HG03159 (cell line): ENCODE measurements at regions not wholly inside any gene's neighbourhood (a gene's known extent, or its start where the extent isn't known, plus 50 kb on each side); places are given as distances from the start of the nearest gene placed in this dataset.
"Not testable (repeated sequence)": the region's sequence is repeated elsewhere in the genome, so short reads cannot be mapped to it uniquely, and the experiment has no call there.

Experiments
- ATAC-seq: cut with Tn5 transposase; IDR thresholded peaks from one replicate; pipeline ENCODE4 v1.9.1; 2021; ENCODE audit warnings: mild to moderate bottlenecking, moderate library complexity; ENCODE audit not compliant: unreplicated experiment

GRCh38 chr2:90288396-90288795, 1596.9 kb downstream of the RPIA start:
- not testable (repeated sequence) for ATAC-seq

GRCh38 chr2:90289291-90289980, 1598.0 kb downstream of the RPIA start:
- ATAC-seq: not testable (repeated sequence)

- ATAC-seq: not testable (repeated sequence)
These were observed 1599.2 kb downstream of the RPIA start for GRCh38 chr2:90290701-90291100.

- not testable (repeated sequence) for ATAC-seq
These were observed 1599.9 kb downstream of the RPIA start for GRCh38 chr2:90291168-90291883.

- not testable (repeated sequence) for ATAC-seq
These were observed 1600.5 kb downstream of the RPIA start for GRCh38 chr2:90291934-90292333.

GRCh38 chr2:90292451-90292850, 1601.0 kb downstream of the RPIA start:
- not testable (repeated sequence) for ATAC-seq

- ATAC-seq: not testable (repeated sequence)
These were observed 1601.8 kb downstream of the RPIA start for GRCh38 chr2:90293224-90293623.

GRCh38 chr2:90293806-90294205, 1602.3 kb downstream of the RPIA start:
- not testable (repeated sequence) for ATAC-seq

- not testable (repeated sequence) for ATAC-seq
These were observed 1603.7 kb downstream of the RPIA start for GRCh38 chr2:90295036-90295750.

- ATAC-seq: not testable (repeated sequence)
These were observed 1605.0 kb downstream of the RPIA start for GRCh38 chr2:90296484-90296777.

GRCh38 chr2:90297701-90298100, 1606.2 kb downstream of the RPIA start:
- ATAC-seq: not testable (repeated sequence)

- not testable (repeated sequence) for ATAC-seq
These were observed 1606.8 kb downstream of the RPIA start for GRCh38 chr2:90298126-90298755.

GRCh38 chr2:90298983-90299382, 1607.5 kb downstream of the RPIA start:
- ATAC-seq: not testable (repeated sequence)

- not testable (repeated sequence) for ATAC-seq
These were observed 1631.5 kb downstream of the RPIA start for GRCh38 chr2:90322982-90323381.

- ATAC-seq: not testable (repeated sequence)
These were observed 1632.4 kb downstream of the RPIA start for GRCh38 chr2:90323612-90324558.

- not testable (repeated sequence) for ATAC-seq
These were observed 1633.2 kb downstream of the RPIA start for GRCh38 chr2:90324672-90325071.

- not testable (repeated sequence) for ATAC-seq
These were observed 1634.4 kb downstream of the RPIA start for GRCh38 chr2:90325796-90326353.

GRCh38 chr2:90355546-90355945, 1664.1 kb downstream of the RPIA start:
- not testable (repeated sequence) for ATAC-seq

GRCh38 chr2:90359344-90359743, 1667.9 kb downstream of the RPIA start:
- ATAC-seq: not testable (repeated sequence)
